Glomerular visceral epithelial cell (primary cell): ENCODE measurements at regions not wholly inside any gene's neighbourhood (a gene's known extent, or its start where the extent isn't known, plus 50 kb on each side); places are given as distances from the start of the nearest gene placed in this dataset.
"Not testable (repeated sequence)": the region's sequence is repeated elsewhere in the genome, so short reads cannot be mapped to it uniquely, and the experiment has no call there.

Experiments used
- DNase-seq: peaks from one replicate; pipeline ENCODE4 v3.0.0-alpha.2; 2016; ENCODE audit errors: extremely low spot score

DNA sequence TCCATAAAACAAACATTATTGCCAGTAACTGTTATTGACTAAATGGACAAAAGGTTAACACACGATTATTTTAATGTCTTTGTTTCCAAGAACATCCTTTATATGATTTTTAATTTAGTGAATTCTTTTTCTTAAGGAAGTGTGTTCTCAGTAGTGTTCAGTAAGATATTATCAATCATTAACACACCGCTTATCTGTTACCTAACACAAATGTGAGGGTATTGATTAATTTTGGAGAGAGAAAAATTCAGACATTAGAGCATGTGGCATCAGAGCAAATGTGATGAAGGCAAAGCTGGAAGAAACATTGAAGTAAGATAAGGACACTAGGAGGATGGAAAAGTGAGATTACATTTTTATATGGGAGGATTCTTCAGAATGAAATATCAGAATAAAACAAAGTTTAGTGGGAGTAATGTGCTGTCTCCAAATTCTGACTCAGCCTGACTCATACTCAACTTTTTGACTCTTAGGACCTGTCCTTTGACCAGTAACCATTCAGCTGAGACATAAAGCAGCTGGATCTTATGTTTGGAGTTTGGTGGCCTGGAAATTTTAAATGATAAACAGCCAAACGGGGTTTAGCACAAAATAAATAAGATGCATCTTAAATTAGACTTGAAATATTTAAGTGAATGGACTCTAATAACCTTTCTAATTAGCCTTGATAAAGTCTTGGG, 348.6 kb downstream of the CD109 start:
- DNase-seq: peak; percentile 40

DNA sequence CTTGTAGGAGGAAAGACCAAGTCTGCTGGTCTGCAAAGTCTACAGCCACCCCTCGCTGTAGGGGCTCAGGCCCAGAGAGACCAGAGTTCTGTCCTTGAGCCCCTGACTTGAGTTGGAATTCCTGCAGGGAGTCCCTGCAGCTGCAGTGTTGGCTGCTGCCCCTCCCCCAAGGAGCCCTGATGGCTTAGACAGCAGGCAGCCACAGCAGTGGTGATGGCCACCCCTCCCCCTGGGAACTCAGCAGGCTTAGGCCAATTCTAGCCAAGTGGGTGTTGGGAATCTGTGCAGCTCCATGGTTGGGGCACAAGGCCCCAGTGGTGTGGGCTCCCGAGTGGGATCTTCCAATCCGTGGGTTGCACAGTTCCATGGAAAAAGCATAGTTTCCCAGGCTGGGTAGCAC, 345.4 kb downstream of the CD109 start:
- DNase-seq: no peak

DNA sequence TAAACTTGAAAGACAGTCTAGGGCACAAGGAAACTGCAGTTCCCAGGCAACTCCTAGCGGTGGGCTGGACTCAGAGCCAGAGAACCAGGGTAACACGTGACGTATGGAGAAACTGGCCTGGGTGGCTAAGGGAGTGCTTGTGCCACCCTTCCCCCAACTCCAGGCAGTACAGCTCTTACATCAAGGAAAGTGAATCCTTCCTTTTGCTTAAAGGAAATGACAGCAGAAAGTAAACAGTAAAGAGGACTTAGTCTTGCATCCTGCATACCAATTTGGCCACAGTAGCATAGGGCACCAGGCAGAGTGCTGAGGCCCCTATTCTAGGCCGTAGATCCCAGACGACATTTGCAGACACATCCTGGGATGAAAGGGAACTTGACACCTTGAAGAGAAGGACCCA, 322.8 kb downstream of the CD109 start:
- DNase-seq: no peak

DNA sequence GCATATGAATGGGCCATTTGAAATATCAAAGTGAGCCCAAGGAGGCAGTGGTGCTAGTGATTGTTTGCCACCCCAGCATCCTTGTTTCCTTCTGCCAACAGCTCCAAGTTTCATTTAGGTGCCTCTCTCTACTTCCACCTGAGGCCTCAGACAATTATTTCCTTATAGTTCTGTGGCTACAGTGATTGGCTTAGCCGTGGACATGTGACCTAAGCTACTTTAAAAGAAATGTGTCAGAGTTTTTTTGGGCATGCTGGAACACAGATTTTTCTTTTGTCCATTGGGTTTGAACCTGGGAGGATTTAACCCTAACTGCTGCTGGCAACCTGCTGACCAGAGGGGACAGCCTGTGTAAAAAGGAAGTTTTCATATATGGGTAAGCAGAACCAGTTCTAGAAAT, 319.4 kb downstream of the CD109 start:
- DNase-seq: no peak

DNA sequence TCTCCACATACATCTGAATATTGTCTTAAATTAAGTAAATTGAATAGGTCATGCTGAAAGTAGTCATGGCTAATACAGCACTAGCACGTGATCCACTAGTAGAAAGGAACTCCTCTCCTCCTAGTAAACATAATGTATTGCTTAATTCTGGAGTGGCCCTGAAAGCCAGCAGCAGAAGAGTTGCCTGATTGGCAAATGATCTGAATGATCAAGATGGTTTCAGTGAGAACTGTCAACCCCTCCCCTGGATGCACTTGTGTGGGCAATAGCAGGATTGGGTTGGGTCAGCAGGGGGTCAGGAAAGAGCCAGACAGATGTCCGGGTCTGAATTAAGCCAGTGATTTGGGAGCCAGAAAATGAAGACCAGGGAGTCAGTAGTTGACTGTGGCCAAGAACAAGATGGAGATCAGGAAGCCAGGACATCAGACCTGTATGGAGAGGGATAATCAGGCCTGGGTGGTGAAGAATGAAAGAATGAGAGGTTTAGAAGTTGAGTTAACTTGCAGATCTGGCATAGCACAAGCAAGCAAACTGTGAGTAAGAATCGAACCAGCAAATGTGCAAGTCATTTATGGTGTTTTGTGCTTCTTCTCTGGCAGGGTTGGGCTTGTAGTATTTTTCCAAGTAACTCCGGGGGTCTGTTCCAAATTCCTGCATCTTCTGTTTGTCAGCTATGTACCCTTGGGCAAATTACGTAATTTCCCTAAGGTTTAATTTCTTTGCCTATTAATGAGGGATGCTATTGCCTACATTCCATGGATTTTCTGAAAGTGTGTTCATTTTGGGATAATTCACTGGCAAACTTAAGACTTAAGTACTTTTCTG, 304.9 kb downstream of the CD109 start:
- no peak for DNase-seq

DNA sequence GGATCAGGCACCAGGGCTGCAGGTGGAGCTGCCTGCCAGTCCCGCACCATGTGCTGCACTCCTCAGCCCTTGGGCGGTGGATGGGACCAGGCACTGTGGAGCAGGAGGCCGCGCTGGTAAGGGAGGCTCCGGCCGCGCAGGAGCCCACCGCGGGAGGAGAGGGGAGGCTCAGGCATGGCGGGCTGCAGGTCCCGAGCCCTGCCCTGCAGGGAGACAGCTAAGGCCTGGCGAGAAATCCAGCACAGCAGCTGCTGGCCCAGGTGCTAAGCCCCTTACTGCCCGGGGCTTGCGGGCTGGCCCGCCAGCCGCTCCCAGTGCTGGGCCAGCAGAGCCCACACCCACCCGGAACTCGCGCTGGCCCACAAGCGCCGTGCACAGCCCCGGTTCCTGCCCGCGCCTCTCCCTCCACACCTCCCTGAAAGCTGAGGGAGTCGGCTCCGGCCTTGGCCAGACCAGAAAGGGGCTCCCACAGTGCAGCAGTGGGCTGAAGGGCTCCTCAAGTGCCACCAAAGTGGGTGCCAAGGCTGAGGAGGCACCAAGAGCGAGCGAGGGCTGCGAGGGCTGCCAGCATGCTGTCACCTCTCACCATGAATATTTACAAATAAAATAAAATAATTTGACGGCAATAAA, 294.7 kb downstream of the CD109 start:
- not testable (repeated sequence) for DNase-seq

DNA sequence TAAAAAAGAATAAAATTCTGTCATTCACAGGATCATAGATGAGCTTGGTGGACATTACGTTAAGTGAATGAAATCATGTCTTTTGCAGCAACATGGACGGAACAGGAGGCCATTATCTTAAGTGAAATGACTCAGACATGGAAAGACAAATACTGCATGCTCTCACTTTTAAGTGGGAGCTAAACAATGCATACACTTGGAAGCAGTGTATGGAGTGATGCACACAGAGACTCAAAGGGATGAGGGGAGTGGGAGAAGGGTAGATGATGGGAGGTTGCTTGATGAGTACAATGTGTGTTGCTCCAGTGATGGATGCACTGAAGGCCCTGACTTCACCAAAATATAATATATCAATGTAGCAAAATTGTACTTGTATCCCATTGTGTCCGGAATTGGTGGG, 293.4 kb downstream of the CD109 start:
- DNase-seq: no peak

DNA sequence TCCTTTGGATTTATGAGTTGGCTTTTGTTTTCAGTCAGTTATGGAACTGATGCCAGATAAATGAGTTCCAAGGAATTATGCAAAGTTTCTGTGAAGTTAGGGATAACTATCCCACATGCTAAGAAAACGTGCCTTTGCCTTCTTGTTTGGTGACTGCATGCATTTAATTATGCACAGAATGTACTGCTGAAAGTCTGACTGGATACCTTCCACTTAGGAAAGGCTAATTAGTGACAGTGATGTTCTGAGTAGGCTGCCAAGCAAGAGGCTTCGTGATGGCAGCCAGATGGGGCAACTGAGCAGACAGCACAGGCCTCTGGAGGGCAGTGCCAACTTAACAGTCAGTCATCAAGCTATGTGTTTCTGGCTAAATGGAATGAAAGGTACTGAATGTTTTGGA, 289.9 kb downstream of the CD109 start:
- DNase-seq: no peak

DNA sequence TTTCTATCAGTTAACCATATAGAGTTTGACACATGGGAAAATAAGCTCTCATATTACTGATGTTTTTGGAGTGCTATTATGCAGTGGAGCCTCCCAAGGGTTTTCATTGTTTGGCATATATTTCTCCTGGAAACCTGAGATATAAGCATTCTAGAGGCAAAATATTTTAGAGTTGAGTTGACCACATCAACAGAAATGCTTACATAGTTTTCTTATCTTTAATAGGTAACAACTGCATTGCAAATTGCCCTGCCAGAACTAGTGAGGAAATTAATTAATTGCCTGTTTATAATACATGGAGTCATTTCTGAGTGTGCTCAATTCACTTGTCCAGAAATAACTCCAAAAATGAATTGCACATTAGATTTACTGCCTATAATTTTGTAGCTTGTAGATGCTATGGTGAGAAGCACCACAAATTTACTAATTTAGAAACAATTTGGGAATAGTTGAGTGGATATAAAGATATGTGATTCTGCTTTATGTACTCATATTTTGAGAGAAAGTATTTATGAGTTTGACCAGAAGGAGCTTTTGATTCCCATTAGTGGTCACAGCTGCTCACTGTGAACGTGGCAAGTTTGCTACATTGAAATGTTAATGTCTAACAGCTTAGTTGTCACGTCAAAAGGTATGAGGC, 288.7 kb downstream of the CD109 start:
- no peak for DNase-seq

DNA sequence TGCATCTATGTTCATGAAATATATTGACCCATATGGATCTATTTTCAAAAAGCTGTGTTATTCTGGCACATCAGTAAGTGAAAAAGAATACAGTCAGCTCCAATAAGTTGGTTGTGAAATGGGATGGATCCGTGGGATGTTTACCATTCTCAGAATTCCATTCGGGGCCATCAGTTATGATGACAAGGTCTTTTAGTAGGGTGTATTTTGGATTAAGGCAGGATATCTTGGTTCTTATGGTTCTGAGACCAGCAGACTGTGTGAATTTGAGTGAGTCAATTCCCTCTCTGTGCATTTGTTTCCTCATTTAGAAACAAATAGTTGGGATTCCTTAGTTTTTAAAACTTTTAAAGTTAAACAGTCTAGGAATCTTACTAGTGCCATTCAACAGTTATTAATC, 287.4 kb downstream of the CD109 start:
- peak; percentile 7 for DNase-seq

DNA sequence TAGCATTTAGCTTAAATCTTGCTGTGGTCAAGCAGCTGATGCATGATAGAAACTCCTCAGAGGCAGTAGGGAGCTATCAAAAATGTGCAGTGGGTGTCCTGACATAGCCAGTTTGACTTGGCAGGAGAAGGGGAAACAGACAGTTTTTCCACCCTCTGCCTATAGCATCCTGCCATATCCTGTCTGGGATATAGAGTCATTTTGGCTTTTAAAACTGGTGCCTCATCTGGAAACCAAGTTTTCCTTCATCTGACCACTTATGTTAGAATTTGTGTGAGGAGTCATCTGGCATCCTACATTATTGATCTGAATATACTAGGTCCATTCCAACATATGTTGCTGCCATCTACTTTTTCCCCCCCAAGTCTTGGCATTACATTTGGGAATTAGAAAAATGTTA, 284.1 kb downstream of the CD109 start:
- DNase-seq: no peak

DNA sequence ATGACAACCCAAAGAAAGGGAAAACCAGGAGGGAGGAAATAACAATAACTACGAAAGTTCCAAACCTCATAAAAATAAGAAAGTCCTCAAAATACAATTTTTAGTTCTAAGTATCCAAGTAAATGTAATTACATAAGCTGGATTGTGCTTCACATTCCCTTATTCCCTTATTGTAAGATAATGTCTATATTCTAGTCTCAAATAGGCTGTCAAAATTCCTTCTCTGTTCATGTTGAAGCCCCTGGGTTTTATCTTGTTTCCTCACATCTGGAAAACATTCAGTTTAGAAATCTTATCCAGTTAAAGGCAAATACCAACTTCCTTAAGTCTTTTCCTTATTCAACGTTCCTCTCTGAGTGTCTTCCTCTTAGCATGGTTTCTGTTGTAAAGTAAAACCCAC, 282.3 kb downstream of the CD109 start:
- no peak for DNase-seq

DNA sequence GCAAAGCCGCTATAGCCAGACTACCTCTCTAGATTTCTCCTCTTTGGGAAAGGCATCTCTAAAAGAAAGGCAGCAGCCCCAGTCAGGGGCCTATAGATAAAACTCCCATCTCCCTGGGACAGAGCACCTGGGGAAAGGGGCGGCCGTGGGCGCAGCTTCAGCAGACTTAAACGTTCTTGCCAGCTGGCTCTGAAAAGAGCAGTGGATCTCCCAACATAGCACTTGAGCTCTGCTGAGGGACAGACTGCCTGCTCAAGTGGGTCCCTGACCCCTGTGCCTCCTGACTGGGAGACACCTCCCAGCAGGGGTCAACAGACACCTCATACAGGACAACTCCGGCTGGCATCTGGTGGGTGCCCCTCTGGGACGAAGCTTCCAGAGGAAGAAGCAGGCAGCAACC, 276.5 kb downstream of the CD109 start:
- DNase-seq: not testable (repeated sequence)

DNA sequence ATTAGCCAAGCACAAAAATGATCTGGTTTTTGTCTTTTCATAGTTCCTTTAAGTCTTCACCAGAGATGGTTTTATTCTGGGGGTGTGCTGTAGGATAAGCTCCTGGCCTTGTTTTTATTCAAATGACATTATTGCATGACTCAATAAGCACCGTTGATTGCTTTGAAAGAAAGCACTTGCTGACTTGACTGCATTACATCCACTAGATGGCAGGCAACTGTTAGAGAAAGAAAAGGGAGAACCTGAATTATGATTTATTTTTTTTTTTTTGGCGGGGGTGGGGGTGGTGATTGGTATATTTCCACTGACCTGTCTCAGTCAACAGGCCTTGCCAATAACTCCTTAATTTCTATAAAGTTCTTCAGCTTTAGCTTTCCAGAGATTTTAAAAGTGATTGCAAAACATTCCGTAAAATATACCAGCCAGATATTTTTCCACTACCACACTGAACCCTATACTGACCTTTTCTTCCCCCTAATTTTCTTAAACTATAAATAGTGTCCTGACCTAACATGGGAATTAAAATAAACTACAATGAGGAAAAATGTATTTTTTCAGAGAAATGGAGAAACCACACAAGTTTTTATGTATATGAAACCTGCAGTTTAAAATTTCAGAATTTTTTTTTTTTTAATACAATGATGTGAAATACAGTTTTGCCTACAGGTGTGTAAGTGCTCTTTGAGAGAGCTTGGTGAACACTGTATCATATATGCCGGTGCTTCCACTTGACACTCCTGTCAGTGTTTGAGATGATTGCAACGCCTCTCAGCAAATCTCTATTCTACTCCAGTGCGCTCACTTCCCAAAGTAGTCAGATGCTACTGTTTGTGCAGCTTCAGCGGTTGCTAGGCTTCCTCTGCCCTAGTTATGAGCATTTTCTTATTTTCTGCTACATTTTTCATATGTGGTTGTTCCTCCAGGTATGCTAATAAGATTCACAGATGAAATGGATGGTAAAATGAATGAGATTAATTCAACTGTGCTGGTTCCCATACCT, 274.3 kb downstream of the CD109 start:
- DNase-seq: peak; percentile 43

DNA sequence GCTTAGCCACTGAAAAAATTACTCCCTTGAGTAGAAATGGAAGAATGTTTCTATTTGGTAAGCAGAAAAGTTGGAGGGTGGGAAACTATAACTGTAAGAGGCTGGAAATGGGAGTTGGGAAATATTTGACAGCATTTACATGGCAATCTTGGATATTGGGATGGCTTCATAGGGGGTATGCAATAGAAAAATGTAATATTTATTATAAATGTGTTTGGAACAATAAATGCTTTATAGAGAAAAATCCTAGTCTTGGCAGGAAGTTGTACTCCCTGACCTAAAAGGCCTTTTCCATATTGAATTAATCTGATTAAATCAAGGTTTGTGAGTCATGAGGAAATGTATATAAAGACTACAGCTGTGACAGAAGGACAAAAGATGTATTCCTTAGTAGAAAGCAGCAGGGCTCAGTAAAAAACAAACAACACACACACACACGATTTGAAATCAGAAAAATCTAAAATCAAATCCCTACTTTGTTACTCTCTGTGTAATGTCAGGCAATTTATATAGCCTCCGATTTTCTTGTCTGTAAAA, 272.3 kb downstream of the CD109 start:
- no peak for DNase-seq

DNA sequence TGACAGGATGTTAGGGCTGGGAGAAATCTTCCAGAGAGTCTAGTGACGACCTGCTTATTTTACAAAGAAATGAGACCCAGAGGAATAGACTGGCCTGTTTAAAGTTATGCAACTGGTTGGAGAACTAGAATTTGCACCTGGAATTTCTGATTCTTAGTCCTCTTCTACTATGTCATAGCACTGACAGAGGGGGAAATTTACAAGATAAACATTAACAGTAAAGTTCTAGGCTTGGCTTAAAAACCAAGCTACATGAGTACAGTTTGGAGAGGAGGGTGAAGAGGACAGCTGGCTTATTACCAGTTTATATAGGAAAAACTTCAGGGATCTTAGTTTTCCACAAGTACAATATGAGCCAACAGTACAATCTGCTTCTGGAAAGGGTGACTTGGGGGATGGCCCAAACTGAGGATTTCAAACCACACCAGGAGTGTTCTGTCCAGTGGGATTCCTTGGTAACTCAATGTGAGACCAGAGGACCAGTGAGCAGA, 269.6 kb downstream of the CD109 start:
- no peak for DNase-seq

DNA sequence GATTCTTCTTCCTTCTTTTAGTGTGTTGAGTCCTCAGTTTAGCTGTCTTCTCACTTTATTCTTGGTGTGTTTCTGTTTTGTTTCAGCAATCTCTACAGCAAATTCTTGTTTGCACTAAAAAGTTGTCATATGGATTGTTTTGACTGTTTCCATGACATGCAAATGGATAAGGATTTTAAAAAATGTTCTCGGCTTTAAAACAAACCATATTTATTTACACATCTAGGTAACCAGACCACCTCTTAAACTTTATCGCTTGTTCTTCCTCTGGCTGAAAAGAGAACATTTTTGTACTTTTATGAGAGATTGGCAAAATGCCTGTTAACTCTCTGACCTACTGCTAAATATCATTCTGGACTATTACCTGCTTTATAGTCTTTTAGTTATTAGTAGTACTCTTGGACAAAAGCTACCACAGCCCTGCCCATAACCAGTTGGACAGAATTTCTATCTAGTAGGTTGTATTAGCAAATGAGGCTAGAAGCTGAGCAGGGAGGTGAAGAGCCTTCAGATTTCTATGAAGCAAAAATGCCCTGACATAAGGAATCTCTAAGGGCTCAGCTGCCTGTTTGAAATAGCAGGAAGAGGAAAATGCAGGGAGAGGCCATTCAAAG, 268.3 kb downstream of the CD109 start:
- DNase-seq: no peak

DNA sequence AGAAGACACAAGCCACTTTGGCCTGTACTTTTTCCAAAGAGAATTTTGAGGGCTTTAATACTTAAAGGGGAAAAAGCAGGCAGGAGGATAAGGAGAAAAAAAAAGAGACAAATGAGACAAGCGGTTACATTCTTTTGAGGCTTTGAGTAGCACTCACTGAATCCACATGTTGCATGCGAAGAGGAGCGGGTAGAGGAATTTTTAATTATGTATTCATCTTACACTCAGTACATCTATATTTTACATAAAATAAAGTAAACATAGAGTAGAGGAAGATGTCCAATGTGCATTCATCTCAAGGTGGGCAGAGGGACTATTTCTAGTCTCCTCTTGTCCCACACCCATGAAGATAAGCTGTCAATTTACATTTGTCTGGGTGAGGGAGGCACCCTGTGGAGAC, 266.9 kb downstream of the CD109 start:
- no peak for DNase-seq

DNA sequence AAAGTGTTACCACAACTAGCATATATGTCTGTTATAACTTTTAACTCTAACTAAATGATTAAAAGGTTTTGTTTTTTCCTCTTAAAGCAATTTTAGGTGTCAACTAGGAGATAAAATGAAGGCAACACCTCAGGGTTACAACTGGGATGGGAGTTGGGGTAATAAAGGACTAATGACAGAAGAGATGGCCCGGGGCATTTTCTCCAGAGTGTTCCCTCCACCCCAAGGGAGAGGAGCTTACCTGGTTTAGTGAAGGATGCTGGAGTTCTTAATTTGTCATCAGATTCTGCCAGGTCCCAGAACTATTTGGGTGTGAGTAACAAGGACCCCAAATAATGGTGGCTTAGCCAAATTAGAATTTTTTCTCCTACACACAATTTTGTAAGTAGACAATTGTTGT, 260.3 kb downstream of the CD109 start:
- no peak for DNase-seq

DNA sequence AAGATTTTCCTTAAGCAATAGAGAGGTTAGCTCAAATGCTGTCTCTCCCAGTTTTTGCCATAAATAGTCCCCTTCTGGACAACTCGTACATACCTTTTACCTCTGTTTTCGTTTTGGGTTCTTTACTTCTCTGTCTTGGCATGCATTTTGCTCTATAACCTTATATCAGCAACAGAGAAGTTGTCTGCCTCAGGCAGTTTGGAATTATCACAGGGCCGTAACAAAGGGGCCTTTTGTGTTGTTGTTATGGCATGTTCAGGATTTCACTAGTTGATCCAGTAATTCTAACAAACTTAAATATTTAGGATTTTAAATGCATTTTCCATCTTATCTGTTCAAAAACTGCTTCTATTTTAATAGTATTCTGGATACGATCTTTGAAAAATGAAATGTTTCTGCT, 259.8 kb downstream of the CD109 start:
- no peak for DNase-seq
